ENCODE measurements at regions not wholly inside any gene's neighbourhood (a gene's known extent, or its start where the extent isn't known, plus 50 kb on each side); places are given as distances from the start of the nearest gene placed in this dataset.

GRCh38 chr6:23940466-23940865 is 185.5 kb upstream of the NRSN1 start:
- no peak for TF ChIP-seq CREM (CRISPR knock-in tag; IDR thresholded peaks at IDR 0.05)
- TF ChIP-seq GABPB1 (CRISPR knock-in tag; IDR thresholded peaks at IDR 0.05) = no peak
- no peak for TF ChIP-seq ZNF232 (CRISPR knock-in tag; IDR thresholded peaks at IDR 0.05)
- no peak for TF ChIP-seq SP1 (CRISPR knock-in tag; conservative IDR thresholded peaks at IDR 0.05)
- no peak for TF ChIP-seq ATF6 (CRISPR knock-in tag; IDR thresholded peaks at IDR 0.05)
- no peak for TF ChIP-seq OVOL2 (CRISPR knock-in tag; IDR thresholded peaks at IDR 0.05; ENCODE audit: borderline replicate concordance)
- no peak for TF ChIP-seq CTCF (IDR thresholded peaks at IDR 0.05)
- no peak for TF ChIP-seq JUN (CRISPR knock-in tag; IDR thresholded peaks at IDR 0.05)
